DND-41 (cell line): ENCODE measurements at regions not wholly inside any gene's neighbourhood (a gene's known extent, or its start where the extent isn't known, plus 50 kb on each side); places are given as distances from the start of the nearest gene placed in this dataset.

Experiments used
- CTCF ChIP-seq: IDR thresholded peaks from 2 replicates; pipeline ENCODE4 v1.5.1; 2012; ENCODE audit warnings: borderline replicate concordance, low read length, moderate library complexity, mild to moderate bottlenecking; ENCODE audit not compliant: poor library complexity, severe bottlenecking; ENCODE audit errors: extremely low read depth
- EZH2 ChIP-seq: IDR thresholded peaks from 3 replicates; pipeline ENCODE4 v1.6.1; 2012; ENCODE audit warnings: borderline replicate concordance, low read depth, mild to moderate bottlenecking, moderate library complexity, low read length, inconsistent platforms; ENCODE audit not compliant: severe bottlenecking

- TF ChIP-seq CTCF (no peak), EZH2 (no peak)
Measured at GRCh38 chr16:82260212-82260795, 90.3 kb upstream of the MPHOSPH6 start.
